ENCODE measurements at regions not wholly inside any gene's neighbourhood (a gene's known extent, or its start where the extent isn't known, plus 50 kb on each side); places are given as distances from the start of the nearest gene placed in this dataset.

DNA sequence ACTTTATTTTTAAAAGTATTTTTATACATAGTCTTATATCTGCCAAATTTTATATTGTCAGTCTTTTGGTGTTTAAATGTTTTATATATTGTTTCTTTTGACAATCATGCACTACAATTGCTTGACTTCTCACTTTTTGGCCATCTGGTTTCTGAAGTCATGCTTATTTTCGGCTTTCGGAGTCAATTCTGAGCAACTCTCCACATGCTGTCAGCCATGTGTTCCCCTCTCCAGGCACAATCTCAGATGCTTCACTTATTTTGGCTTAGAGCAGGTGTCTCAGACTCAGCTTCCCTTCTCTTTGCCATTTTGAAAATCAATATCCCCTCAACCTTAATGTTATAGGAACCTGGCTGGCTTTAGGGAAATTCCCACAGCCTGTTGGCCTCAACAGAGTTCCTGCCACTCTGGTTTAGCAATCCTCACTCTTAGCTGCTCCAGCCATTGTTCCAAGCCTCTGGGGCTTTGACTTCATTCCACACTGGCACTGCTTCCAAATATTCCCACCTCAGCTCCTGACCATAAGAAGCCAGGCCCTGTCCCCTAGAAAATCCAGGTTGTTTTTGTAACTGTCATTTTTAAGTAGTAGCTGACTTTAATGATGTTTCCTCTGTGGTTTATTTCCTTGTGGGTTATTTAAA, 125.5 kb upstream of the FAR2 start:
- TF ChIP-seq, protein P1, sequence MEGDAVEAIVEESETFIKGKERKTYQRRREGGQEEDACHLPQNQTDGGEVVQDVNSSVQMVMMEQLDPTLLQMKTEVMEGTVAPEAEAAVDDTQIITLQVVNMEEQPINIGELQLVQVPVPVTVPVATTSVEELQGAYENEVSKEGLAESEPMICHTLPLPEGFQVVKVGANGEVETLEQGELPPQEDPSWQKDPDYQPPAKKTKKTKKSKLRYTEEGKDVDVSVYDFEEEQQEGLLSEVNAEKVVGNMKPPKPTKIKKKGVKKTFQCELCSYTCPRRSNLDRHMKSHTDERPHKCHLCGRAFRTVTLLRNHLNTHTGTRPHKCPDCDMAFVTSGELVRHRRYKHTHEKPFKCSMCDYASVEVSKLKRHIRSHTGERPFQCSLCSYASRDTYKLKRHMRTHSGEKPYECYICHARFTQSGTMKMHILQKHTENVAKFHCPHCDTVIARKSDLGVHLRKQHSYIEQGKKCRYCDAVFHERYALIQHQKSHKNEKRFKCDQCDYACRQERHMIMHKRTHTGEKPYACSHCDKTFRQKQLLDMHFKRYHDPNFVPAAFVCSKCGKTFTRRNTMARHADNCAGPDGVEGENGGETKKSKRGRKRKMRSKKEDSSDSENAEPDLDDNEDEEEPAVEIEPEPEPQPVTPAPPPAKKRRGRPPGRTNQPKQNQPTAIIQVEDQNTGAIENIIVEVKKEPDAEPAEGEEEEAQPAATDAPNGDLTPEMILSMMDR (optimal IDR thresholded peaks at IDR 0.05 in 1 of 3, IDR thresholded peaks at IDR 0.05 in 1 of 3, conservative IDR thresholded peaks at IDR 0.05 in 1 of 3; ENCODE audit: extremely low read depth in 1 of 3, insufficient read depth in 2 of 3, low read length in 3 of 3): no peak
- TF ChIP-seq EZH2 (IDR thresholded peaks at IDR 0.05; ENCODE audit: low read length): no peak

Data from keratinocyte (primary cell).